GM12865 (cell line): ENCODE measurements at regions not wholly inside any gene's neighbourhood (a gene's known extent, or its start where the extent isn't known, plus 50 kb on each side); places are given as distances from the start of the nearest gene placed in this dataset.
"Not testable (repeated sequence)": the region's sequence is repeated elsewhere in the genome, so short reads cannot be mapped to it uniquely, and the experiment has no call there.

Experiments
- DNase-seq: peaks from one replicate; pipeline ENCODE4 v3.0.0; 2010; ENCODE audit warnings: low read depth
- H3K4me3 ChIP-seq: 2 replicates; pipeline ENCODE4 v1.5.1; 2011; ENCODE audit warnings: mild to moderate bottlenecking, low read depth, low read length, control low read depth
- CTCF ChIP-seq: IDR thresholded peaks from 2 replicates; pipeline ENCODE4 v1.5.1; 2011; ENCODE audit warnings: low read length, control low read depth, low read depth, inconsistent platforms; ENCODE audit not compliant: insufficient read depth; ENCODE audit errors: missing control alignments

GRCh38 chr3:143175940-143176894 is 56.6 kb downstream of the CHST2 start:
- not testable (repeated sequence) for DNase-seq, H3K4me3 ChIP-seq

- peak; percentile 61 for DNase-seq
Measured at GRCh38 chr3:143177965-143178364, 58.4 kb downstream of the CHST2 start.

GRCh38 chr3:143178775-143179548 is 59.4 kb downstream of the CHST2 start:
- DNase-seq, H3K4me3 ChIP-seq: not testable (repeated sequence)

More at GRCh38 chr3:143177965-143178364, 58.4 kb downstream of the CHST2 start:
- H3K4me3 ChIP-seq, result not testable (repeated sequence)

GRCh38 chr3:143179603-143180002 is 60.0 kb downstream of the CHST2 start:
- DNase-seq, result no peak
- H3K4me3 ChIP-seq, result no peak overlapping the region
- TF ChIP-seq CTCF, result no peak

GRCh38 chr3:143180860-143181259 is 61.3 kb downstream of the CHST2 start:
- H3K4me3 ChIP-seq, DNase-seq: not testable (repeated sequence)

- DNase-seq, H3K4me3 ChIP-seq: not testable (repeated sequence)
Measured at GRCh38 chr3:143181977-143182376, 62.4 kb downstream of the CHST2 start.

GRCh38 chr3:143182866-143183664 is 63.5 kb downstream of the CHST2 start:
- no peak overlapping the region for H3K4me3 ChIP-seq
- no peak for TF ChIP-seq CTCF

GRCh38 chr3:143183665-143183964 is 64.0 kb downstream of the CHST2 start:
- no peak for DNase-seq
- H3K4me3 ChIP-seq, result no peak overlapping the region
- TF ChIP-seq CTCF, result no peak

More at GRCh38 chr3:143182866-143183664, 63.5 kb downstream of the CHST2 start:
- DNase-seq, result no peak

- H3K4me3 ChIP-seq, result no peak overlapping the region
- no peak for DNase-seq
- TF ChIP-seq CTCF, result no peak
Measured at GRCh38 chr3:143184099-143184498, 64.5 kb downstream of the CHST2 start.
